ENCODE measurements at regions not wholly inside any gene's neighbourhood (a gene's known extent, or its start where the extent isn't known, plus 50 kb on each side); places are given as distances from the start of the nearest gene placed in this dataset.
A peak's percentile ranks its signal among the peaks of the same experiment; 100 is the strongest.
"Not testable (repeated sequence)": the region's sequence is repeated elsewhere in the genome, so short reads cannot be mapped to it uniquely, and the experiment has no call there.

- DNase-seq = no peak
- Histone ChIP-seq H3K36me3 (no peaks in the 10 kb centered on the region), H3K27ac (no peak overlapping the region), H3K27me3 (no peaks in the 10 kb centered on the region), H3K4me3 (no peak overlapping the region), H3K4me1 (no peaks in the 10 kb centered on the region), H3K9me3 (peaks cover 0 to 1% (median 0%) of the 10 kb centered on the region in 4 donors)
- TF ChIP-seq CTCF (IDR thresholded peaks at IDR 0.05) = no peak
Observed at GRCh38 chr12:107598906-107599305, 86.7 kb upstream of the PWP1 start.

GRCh38 chr12:107600581-107601144, 84.9 kb upstream of the PWP1 start:
- no peak overlapping the region for H3K27ac ChIP-seq
- no peaks in the 10 kb centered on the region for H3K9me3 ChIP-seq
- H3K36me3 ChIP-seq = no peaks in the 10 kb centered on the region
- no peaks in the 10 kb centered on the region for H3K27me3 ChIP-seq
- H3K4me3 ChIP-seq = no peak overlapping the region
- no peaks in the 10 kb centered on the region for H3K4me1 ChIP-seq
- no peak for DNase-seq
- no peak for TF ChIP-seq POLR2A (IDR thresholded peaks at IDR 0.05)

- H3K9me3 ChIP-seq = no peaks in the 10 kb centered on the region
- TF ChIP-seq CTCF (IDR thresholded peaks at IDR 0.05) = no peak
- TF ChIP-seq POLR2A (IDR thresholded peaks at IDR 0.05) = no peak
- H3K27ac ChIP-seq = no peak overlapping the region
- H3K27me3 ChIP-seq = no peaks in the 10 kb centered on the region
- no peaks in the 10 kb centered on the region for H3K4me1 ChIP-seq
- H3K36me3 ChIP-seq = no peaks in the 10 kb centered on the region
- no peak overlapping the region for H3K4me3 ChIP-seq
- no peak for DNase-seq
Observed at GRCh38 chr12:107602446-107602845, 83.2 kb upstream of the PWP1 start.

- no peak for DNase-seq
- H3K9me3 ChIP-seq = no peaks in the 10 kb centered on the region
- H3K27ac ChIP-seq = no peak overlapping the region
- H3K4me3 ChIP-seq = no peak overlapping the region
- no peak for TF ChIP-seq POLR2A (IDR thresholded peaks at IDR 0.05)
- no peak for TF ChIP-seq CTCF (IDR thresholded peaks at IDR 0.05)
- no peaks in the 10 kb centered on the region for H3K36me3 ChIP-seq
- H3K27me3 ChIP-seq = no peaks in the 10 kb centered on the region
- no peaks in the 10 kb centered on the region for H3K4me1 ChIP-seq
Observed at GRCh38 chr12:107605293-107605692, 80.3 kb upstream of the PWP1 start.

GRCh38 chr12:107607464-107608392, 77.9 kb upstream of the PWP1 start:
- Histone ChIP-seq H3K9me3 (no peaks in the 10 kb centered on the region), H3K36me3 (no peaks in the 10 kb centered on the region), H3K27ac (no peak overlapping the region), H3K4me1 (no peaks in the 10 kb centered on the region), H3K27me3 (no peaks in the 10 kb centered on the region), H3K4me3 (no peak overlapping the region)
- TF ChIP-seq CTCF (IDR thresholded peaks at IDR 0.05) = peak; percentile 59 to 91 (median 86)
- no peak for TF ChIP-seq POLR2A (IDR thresholded peaks at IDR 0.05)
- peak; percentile 75 to 93 (median 84) for DNase-seq

GRCh38 chr12:107608779-107609178, 76.8 kb upstream of the PWP1 start:
- not testable (repeated sequence) for H3K4me1 ChIP-seq, DNase-seq, H3K36me3 ChIP-seq, H3K9me3 ChIP-seq, H3K4me3 ChIP-seq, H3K27me3 ChIP-seq, H3K27ac ChIP-seq

Measured in Peyer's patch (tissue), 4 donors.